ENCODE measurements at regions not wholly inside any gene's neighbourhood (a gene's known extent, or its start where the extent isn't known, plus 50 kb on each side); places are given as distances from the start of the nearest gene placed in this dataset.
"Not testable (repeated sequence)": the region's sequence is repeated elsewhere in the genome, so short reads cannot be mapped to it uniquely, and the experiment has no call there.

- intact Hi-C loops (cut with micrococcal nuclease) = no loop called here
Observed at GRCh38 chr7:68334636-68335272, 1263.5 kb upstream of the AUTS2 start.

DNA sequence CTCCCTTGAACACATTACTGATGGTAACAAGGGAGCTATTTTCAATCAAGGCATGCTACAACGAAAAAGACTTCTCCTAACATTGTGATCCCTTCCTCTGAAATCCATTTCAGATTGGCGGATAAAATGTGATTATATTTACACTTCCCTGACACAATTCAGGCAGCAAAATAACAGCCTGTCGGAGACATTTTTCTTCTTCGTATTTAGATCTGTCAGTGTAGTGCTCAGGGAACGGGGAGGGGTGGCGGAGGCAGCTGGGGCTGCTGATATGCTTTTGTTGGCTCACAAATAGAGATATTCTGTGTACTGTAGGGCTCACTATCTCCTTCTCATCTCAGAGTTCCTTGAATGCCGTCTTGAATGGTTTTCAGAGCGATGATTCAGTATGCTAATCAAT, 1261.7 kb upstream of the AUTS2 start:
- intact Hi-C loops (cut with micrococcal nuclease) = no loop called here

GRCh38 chr7:68348401-68348800, 1249.9 kb upstream of the AUTS2 start:
- intact Hi-C loops (cut with micrococcal nuclease) = no loop called here

DNA sequence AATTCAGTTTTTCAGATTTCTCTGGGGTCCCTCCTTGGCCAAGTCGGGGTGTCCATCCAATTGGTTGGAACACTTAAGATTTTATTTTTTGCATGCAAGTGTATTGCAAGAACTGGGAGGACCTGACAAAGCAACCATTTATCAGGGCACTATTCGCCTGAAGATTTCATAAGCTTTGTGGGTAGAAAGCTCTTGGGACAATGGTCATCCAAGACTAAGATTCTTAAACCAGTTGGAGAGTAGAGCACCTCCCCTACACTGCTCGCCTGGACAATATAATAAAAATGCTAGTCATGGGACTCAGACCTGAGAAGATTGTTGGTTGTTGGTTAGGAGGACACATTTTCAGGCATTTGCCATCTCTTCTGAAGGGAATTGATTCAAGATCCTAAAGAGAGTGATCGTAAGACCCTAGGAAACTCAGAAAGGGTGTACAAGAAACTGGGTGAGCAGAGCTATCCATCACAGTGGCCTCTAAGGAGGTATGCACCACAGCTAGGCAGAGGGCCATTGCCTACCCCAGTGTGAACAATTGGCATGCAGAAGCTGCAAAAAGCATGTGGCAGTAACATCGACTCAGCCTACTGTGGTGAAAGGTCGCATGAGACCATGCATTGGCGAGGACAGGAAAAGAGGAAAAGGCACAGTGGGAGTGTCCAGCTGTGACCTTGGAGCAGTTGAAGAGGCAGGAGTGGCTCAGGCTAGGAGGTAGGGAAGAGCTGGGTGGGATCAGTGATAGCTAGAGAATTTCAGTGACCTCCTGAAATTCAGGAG, 1235.3 kb upstream of the AUTS2 start:
- intact Hi-C loops (cut with micrococcal nuclease) = no loop called here

- intact Hi-C loops (cut with micrococcal nuclease) = no loop called here
Observed at GRCh38 chr7:68364886-68365625, 1233.2 kb upstream of the AUTS2 start.

- intact Hi-C loops (cut with micrococcal nuclease) = loop anchor here (10.0 kb wide), 1 partner anchor 63 kb away; no protein-coding TSS in a partner anchor
Observed at GRCh38 chr7:68371985-68372384, 1226.3 kb upstream of the AUTS2 start.

DNA sequence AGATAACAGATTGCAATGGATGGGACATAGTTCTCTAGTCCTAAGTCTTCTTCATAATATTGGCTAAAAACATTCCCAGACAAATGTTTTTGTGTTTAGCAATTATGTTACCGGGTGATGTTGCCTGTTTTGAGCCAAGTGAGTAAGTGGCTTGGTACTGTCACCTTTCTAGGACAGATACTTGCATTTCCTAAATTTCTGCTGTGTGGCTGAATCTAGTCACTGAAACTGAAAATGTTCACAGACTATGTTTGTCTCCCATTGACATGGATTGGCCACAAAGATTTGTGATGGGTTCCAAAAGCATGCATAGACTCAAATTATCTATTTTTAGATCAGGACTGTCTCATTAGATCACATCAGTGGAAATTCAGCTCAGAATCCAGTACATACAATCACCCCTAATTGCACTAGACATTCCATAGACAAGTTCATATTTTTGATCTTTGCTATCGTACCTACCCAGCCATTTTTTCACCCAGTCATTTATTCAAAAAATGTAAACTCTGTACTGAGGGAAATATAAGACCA, 1222.1 kb upstream of the AUTS2 start:
- intact Hi-C loops (cut with micrococcal nuclease) = loop anchor here (10.0 kb wide), 1 partner anchor 59 kb away; no protein-coding TSS in a partner anchor

GRCh38 chr7:68381731-68382130, 1216.5 kb upstream of the AUTS2 start:
- intact Hi-C loops (cut with micrococcal nuclease) = no loop called here

DNA sequence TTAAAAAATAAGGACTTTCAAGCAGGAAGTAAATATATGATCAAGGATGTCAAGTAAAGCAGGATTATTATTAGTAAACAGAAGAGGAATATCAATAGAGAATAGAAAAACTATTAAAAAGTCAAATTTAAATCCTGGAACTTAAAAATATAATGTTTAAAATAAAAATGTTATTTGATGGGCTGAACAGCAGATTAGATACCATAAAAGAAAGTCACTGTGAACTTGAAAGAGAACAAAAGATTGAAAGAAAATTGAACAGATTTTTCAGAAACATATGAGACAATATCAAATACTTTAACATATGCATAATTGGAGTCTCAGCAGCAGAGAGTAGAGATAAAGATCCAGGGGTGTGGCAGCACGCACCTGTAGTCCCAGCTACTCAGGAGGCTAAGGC, 1213.7 kb upstream of the AUTS2 start:
- intact Hi-C loops (cut with micrococcal nuclease) = no loop called here

- intact Hi-C loops (cut with micrococcal nuclease) = no loop called here
Observed at GRCh38 chr7:68393051-68393450, 1205.2 kb upstream of the AUTS2 start.

GRCh38 chr7:68394131-68394530, 1204.1 kb upstream of the AUTS2 start:
- intact Hi-C loops (cut with micrococcal nuclease) = no loop called here

DNA sequence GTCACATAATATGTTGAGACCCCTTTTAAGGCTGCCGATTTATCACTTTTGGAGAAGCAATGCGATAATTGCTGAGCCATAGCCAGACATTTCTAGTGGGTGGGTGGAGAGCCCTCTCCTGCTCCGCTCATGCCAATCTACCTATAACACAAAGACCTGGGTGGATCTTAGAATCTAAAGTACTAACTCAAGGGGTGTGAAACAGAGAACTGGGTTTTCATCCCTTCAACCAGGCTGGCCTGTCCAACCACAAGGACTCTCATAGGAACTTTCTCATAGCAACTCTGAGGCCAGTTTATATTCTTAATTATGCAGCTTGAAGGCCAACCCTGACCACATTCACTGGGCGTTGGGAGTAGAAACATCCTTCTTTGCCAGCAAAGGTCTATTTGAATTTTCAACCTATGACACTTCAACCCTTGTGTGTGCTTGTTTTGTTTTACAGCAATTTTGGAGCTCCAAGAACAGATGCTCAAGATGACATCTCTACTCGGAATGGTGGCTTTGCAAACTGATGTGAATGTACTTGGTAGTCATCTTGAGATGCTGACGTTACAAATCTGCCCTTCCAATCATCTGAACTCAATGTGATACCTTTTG, 1198.2 kb upstream of the AUTS2 start:
- intact Hi-C loops (cut with micrococcal nuclease) = no loop called here

- intact Hi-C loops (cut with micrococcal nuclease) = no loop called here
Observed at GRCh38 chr7:68400783-68401182, 1197.5 kb upstream of the AUTS2 start.

DNA sequence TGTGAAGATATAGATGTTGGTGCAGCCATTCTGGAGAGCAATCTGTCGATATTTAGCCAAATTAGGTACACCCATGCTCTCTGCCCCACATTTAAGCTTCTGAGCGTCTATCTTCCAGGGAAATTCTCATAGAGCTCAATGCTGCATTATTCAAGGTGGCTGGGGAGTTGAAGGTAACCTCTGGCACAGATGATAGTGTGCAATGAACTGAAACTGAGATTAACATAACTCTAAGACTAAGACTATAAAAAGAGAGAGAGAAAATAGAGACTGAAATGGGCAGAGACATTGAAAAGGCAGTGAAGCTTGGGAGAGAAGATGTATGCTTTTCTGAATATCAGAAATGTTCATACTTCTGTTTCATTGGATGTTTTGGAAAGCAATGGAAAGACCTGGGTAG, 1197.0 kb upstream of the AUTS2 start:
- intact Hi-C loops (cut with micrococcal nuclease) = no loop called here

DNA sequence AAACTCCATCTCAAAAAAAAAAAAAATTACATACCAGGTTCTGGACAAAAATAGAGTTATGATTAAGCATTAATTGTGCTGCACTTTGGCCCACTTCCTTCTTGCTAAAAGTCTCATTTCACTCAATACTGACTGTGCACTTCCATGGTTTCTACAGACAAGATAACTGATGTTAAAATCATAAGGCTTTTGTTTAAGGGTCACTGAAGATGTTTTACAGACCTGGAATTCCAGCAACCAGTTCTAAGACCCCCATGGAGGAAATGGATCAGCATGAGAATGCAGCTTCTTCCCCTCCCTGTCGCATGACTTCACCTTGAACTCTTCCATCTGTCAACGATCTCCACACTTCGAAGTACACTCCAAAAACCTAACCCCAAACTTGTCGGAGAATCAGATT, 1191.8 kb upstream of the AUTS2 start:
- intact Hi-C loops (cut with micrococcal nuclease) = no loop called here

DNA sequence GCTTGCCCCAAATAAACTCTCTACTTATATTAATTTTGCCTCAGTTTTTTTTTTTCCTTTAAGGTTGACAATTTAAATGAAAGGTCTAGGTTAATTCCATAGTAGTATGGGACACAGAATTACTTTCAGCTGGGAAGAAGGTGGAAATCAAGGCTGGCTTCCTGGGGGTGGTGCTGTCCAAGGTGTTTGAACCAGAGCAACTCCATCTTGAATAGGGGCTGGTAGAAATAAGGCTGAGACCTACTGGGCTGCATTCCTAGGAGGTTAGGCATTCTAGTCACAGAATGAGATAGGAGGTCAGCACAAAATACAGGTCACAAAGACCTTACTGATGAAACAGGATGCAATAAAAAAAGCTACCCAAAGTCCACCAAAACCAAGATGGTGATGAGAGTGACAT, 1190.8 kb upstream of the AUTS2 start:
- intact Hi-C loops (cut with micrococcal nuclease) = no loop called here

GRCh38 chr7:68408873-68409272, 1189.4 kb upstream of the AUTS2 start:
- intact Hi-C loops (cut with micrococcal nuclease) = no loop called here

DNA sequence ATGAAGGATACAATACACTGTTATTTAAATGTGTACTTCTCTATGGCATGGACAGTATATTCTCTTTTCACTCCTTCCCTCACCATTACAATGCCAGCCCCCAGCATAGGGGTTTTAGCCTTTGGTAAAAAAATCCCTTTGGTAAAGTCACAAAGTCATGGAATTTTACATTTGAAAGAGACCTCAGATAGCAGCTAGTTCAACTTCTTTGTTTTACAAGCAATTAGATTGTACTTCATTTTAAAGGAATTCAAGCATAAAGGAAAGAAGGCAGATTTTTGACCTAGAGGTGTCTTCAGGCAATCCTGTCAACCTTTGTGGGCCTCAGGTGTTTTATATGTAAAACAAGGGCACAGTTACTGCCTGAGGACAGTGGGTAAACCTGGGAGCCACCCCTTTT, 1188.4 kb upstream of the AUTS2 start:
- intact Hi-C loops (cut with micrococcal nuclease) = no loop called here

- intact Hi-C loops (cut with micrococcal nuclease) = not testable (repeated sequence)
Observed at GRCh38 chr7:68410693-68411092, 1187.6 kb upstream of the AUTS2 start.

GRCh38 chr7:68411742-68412141, 1186.5 kb upstream of the AUTS2 start:
- intact Hi-C loops (cut with micrococcal nuclease) = no loop called here

DNA sequence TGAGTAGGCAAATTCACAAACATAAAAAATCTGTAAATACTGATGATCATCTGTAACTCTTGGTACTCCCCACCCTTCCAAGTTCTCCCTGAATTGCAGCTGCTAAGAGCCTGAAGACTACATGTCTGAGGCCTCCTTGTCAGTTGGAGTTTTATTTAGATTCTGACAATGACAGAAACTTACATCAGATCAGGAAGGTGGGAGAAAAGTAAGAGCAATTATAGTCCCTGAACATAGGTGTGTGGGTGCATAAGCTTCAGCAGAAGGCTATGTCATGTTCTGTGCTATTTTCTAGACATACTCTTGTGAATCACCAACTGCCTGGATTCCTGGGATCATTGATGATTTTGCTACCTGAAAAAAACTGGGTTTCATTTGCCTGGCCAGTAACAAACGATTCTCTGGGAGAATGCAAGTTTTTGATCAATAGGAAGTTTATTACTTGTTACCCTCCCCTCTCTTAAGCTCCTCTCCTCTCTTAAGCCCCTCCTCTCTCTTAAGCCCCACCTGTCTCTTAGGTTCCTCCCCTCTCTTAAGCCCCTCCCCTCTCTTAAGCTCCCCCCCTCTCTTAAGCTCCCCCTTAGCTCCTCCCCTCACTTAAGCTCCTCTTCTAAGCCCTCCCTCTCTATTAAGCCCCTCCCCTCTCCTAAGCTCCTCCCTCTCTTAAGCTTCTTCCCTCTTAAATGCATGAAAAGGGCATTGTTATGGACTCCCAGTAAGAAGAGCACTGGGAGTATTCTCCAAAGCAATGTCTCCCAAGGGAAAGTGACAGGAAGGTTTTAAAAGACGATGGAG, 1183.4 kb upstream of the AUTS2 start:
- intact Hi-C loops (cut with micrococcal nuclease) = no loop called here

Measured in T-helper 2 cell treated with Interferon-gamma antibody and Interleukin-4, amounts not matched to agents 100 ng/mL and 5 ng/mL, for 36 hours (primary cell).